AML-193 (cell line): ENCODE measurements at regions not wholly inside any gene's neighbourhood (a gene's known extent, or its start where the extent isn't known, plus 50 kb on each side); places are given as distances from the start of the nearest gene placed in this dataset.

Source experiments
- DNase-seq, 2 experiments: peaks; one replicate each; lab custom pipeline; 2025; lab: John Stamatoyannopoulos, UW

DNA sequence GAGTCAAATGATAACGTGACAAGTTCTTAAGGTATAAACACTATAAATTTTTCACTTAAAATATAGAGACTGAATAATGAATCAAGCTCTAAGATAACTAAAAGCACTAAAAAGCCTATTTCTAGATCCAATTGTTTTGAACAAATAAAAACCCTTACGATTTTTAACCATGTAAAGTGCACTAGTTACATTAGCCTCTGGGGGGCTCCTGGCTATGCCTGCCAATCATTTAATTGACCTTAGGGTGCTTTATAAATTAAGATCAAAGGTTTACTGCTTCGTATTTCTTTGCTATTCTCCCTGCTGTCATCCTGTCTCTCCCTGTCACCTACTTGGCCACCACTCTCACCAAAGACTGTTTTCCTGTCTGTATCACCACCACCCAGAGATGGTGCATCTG, 133.4 kb downstream of the ESM1 start:
- DNase-seq = no peak

GRCh38 chr5:54851449-54851848, 133.9 kb downstream of the ESM1 start:
- no peak for DNase-seq

- no peak for DNase-seq
Observed at GRCh38 chr5:54848581-54848980, 136.8 kb downstream of the ESM1 start.

GRCh38 chr5:54845567-54845941, 139.8 kb downstream of the ESM1 start:
- DNase-seq = no peak

DNA sequence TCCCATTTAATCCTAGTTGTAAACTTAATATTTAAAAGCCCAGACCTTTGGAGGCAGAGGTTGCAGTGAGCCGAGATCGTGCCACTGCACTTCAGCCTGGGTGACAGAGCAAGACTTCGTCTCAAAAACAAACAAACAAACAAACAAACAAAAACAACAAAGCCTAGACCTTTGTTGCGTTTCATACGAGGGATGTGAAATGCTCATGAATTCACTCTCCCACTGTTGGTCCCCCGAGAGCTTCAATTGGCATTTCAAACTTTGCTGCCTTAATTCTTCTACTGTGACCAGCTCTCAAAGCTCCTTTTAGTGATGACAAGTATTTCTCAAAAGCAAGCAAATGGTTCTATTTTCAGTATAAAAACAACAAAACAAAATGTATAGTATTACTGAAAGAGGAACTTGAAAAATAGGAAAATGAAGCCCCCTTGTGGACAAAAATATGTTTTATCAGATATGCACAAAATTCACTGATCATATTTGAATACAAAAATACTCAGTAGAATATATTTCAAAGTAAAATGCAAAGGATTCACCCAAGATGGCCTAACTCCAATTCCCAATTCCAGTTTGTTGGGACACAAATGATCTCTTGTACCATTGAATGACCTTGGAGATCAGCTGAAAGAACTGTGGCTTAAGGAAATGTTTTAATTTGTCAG, 140.4 kb downstream of the ESM1 start:
- DNase-seq = peak; percentile 64 to 75

DNA sequence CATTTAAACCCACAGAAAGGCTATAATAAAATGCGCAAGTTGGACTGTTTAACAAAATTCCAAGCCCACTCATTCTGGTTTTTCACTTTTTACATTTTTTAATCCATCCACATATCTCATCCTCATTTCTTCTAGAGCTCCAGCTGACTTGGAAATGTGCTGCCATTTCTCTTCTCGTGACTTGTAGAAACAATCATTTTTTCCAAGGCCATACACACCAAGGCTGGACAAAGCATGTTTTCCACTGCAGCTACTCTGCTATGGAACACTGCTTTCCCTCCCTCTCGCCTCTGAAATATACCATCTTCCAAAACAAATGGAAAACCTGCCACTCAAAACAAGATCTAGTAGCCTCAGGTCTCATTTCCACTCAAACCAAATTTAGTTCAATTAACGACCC, 141.1 kb downstream of the ESM1 start:
- DNase-seq = no peak

DNA sequence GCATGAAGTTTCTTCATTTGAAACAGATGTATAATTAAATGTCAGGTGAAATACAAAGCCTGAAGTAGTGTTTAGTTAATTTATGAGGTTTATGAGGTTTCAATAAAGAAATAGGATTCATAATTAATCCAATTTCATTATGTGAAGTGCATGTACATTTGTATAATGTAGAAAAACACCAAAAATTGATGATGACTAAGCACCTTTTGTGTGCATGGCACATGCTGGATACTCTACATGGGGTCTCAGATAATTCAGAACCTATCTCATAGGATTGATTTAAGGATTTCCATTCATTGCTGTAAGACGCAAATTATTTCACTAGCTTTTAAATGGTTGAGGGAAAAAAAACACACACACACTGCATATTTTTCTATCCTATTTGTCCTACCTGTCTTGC, 143.9 kb downstream of the ESM1 start:
- no peak for DNase-seq

DNA sequence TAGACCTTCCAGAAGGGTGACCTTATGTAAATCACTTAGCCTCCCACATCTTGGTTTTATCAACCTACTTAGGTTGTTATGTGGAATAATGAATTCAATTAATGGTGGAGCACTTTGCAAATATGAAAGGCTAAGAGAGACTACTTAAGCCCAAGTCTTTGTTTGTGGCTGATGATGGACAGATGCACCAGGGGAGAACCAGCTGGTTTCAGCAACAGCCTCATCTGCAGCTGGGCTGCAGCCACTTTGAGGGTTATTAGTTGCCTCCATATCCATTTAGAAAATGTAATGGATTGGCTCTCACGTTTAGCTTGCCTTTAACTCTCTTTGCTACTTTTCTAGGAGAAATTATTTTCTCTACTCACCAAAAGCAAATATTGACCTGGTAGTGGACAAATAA, 146.6 kb downstream of the ESM1 start:
- no peak for DNase-seq

GRCh38 chr5:54837981-54838380, 147.4 kb downstream of the ESM1 start:
- no peak for DNase-seq

DNA sequence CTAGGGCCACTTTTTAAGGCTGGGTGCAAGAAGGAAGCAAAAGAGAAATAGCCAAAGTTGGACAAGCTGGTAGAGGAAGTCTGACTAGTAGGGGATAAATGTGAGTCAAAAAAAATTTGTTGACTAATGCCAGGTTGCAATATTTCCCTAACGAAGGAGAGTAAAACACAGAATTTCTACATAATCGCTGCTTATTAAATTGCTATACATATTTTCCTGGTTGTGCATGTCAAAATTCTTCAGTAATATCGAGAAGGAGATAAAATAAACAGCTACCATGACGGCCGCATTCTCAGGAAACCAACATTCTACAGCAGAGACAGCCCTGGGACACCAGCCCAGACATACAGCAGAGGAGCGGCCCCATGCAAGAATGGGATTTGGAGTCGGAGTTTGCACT, 148.3 kb downstream of the ESM1 start:
- DNase-seq = no peak

- no peak for DNase-seq
Observed at GRCh38 chr5:54835647-54836046, 149.7 kb downstream of the ESM1 start.

- no peak for DNase-seq
Observed at GRCh38 chr5:54834121-54834842, 151.1 kb downstream of the ESM1 start.

GRCh38 chr5:54833590-54833989, 151.8 kb downstream of the ESM1 start:
- DNase-seq = no peak

DNA sequence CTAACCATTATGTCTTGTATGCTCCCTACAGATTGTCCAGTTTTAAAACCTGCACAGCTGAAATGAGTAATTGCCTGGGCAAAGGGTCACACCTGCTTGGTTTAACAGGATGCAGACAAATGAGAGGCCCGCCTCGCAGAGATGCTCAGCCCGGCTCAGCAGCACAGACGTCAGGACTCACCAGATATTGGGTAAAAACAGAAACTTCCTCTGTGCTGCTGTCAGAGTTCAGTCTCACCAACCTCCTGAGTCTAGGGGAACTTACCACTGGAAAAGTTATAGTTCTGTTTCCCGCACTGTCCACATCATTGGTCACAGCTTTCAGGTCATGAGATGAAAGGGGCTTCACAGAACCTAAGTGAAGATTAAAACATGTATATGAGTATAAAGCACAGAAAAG, 152.5 kb downstream of the ESM1 start:
- DNase-seq = no peak

GRCh38 chr5:54832045-54832444, 153.3 kb downstream of the ESM1 start:
- DNase-seq = no peak

DNA sequence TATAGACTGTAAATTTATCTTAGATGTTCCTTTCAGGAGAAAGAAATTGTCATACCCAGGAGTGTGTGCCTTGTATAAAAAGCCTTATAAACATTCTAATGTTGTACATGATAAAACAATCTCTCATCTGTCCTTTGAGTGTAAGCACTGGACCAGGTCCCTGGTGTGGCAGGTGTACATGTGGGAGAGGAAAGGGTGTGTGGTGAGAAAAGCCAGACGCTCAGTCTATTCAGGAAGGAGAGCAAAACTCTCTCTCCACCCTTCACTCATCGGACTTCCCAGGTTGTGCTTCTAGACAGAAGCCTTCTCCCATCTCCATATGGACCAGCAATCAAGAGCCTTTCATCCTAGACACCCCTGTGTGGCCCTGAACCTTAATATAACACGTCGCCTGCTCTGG, 154.2 kb downstream of the ESM1 start:
- DNase-seq = no peak

- no peak for DNase-seq
Observed at GRCh38 chr5:54829676-54830535, 155.5 kb downstream of the ESM1 start.

DNA sequence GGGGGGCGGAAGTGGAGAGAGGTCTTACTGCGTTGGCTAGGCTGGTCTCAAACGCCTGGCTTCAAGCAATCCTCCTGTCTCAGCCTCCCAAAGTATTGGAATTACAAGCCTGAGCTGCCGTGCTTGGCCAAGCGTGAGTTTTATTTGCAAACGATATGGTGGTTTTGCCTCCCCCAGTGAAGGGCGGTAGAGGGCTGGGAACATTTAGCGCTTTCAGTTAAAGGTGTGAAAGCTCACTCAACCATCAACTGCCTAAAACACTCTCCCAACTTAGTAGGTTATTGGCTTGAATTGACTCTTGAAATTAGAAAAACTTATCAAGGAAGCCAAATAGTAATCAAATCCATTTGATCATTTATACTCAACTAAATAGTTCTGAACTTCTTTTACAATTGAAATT, 156.3 kb downstream of the ESM1 start:
- no peak for DNase-seq

DNA sequence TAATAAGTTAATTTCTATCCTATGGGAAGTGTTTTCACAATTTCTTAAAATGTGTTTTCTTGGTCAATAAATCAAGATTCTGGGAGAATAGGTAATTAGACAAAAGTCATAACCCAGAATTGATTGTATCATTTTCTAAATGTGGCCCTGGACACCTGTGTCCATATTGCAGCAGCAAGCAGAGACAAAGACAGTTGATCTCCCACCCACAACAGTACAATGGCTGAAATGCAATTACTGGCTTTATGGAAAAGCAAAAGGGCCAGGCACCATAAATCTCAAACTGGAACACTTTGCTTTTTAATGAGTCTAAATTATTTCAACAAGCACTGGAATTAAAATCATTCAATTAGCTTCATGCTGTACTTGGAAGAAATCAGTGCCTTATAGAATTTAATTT, 157.2 kb downstream of the ESM1 start:
- no peak for DNase-seq

DNA sequence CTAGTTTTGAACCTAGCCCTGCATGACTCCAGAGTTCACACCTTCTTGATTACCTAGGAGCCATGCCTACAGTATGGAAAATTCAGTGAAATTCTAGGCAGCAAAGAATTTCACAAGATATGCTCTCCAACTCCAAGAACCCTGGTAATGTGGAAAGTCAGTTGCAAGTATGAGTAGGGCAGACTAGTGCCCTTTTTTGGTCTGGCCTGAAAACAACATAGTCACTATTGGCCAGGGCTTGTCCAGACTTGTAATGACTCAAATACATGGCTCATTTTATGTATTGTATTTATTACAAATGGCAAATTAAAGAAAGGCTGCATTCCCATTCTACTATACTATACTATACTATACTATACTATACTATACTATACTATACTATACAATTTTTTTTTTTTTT, 160.4 kb downstream of the ESM1 start:
- DNase-seq = no peak

DNA sequence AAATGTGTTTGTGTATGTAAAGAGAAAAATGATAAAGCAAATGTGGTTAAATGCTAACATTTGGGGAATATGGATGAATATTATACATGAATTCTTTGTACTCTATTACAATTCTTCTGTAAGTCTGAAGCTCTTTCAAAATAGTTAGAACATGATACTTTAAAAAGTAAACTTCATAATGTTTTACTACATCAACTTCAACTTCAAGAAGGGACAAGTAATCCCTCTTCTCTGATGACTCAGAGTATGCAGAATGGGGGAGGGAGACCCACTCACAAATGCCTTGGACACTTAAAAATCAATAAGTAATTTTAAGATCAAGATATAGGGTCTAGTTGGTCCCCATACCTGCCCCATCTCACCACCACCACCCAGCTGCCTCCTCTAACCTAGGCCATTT, 162.4 kb downstream of the ESM1 start:
- DNase-seq = no peak

GRCh38 chr5:54822324-54822687, 163.1 kb downstream of the ESM1 start:
- no peak for DNase-seq
